ENCODE measurements at regions not wholly inside any gene's neighbourhood (a gene's known extent, or its start where the extent isn't known, plus 50 kb on each side); places are given as distances from the start of the nearest gene placed in this dataset.
"Not testable (repeated sequence)": the region's sequence is repeated elsewhere in the genome, so short reads cannot be mapped to it uniquely, and the experiment has no call there.

GRCh38 chr1:182301026-182301436 lies 90.6 kb downstream of the GLUL start:
- TF ChIP-seq CTCF (IDR thresholded peaks at IDR 0.05; ENCODE audit: insufficient read depth, low read length, poor library complexity, severe bottlenecking), result no peak
- H3K27me3 ChIP-seq (replicated peaks; ENCODE audit: control insufficient read depth, insufficient read depth, low read length), result no peaks in the 10 kb centered on the region; the same call in 1 of the 2 replicates
- no peaks in the 10 kb centered on the region for H3K36me3 ChIP-seq (ENCODE audit: control insufficient read depth, insufficient read depth, low read length)
- DNase-seq (ENCODE audit: extremely low read depth, insufficient read length), result no peak
- H3K4me3 ChIP-seq (replicated peaks; ENCODE audit: low read depth, low read length), result no peak overlapping the region

- TF ChIP-seq CTCF (IDR thresholded peaks at IDR 0.05; ENCODE audit: insufficient read depth, low read length, poor library complexity, severe bottlenecking), result no peak
- H3K27me3 ChIP-seq (replicated peaks; ENCODE audit: control insufficient read depth, insufficient read depth, low read length), result no peaks in the 10 kb centered on the region; the same call in 1 of the 2 replicates
- DNase-seq (ENCODE audit: extremely low read depth, insufficient read length), result no peak
- H3K36me3 ChIP-seq (ENCODE audit: control insufficient read depth, insufficient read depth, low read length), result no peaks in the 10 kb centered on the region
- no peak overlapping the region for H3K4me3 ChIP-seq (replicated peaks; ENCODE audit: low read depth, low read length)
These were observed 91.6 kb downstream of the GLUL start for GRCh38 chr1:182299728-182300616.

GRCh38 chr1:182299054-182299727 lies 92.4 kb downstream of the GLUL start:
- H3K36me3 ChIP-seq (ENCODE audit: control insufficient read depth, insufficient read depth, low read length); H3K4me3 ChIP-seq (replicated peaks; ENCODE audit: low read depth, low read length): not testable (repeated sequence)

GRCh38 chr1:182297335-182297734 lies 94.3 kb downstream of the GLUL start:
- TF ChIP-seq CTCF (IDR thresholded peaks at IDR 0.05; ENCODE audit: insufficient read depth, low read length, poor library complexity, severe bottlenecking), result no peak
- no peak overlapping the region for H3K4me3 ChIP-seq (replicated peaks; ENCODE audit: low read depth, low read length)
- DNase-seq (ENCODE audit: extremely low read depth, insufficient read length), result no peak
- H3K36me3 ChIP-seq (ENCODE audit: control insufficient read depth, insufficient read depth, low read length), result no peaks in the 10 kb centered on the region
- H3K27me3 ChIP-seq (replicated peaks; ENCODE audit: control insufficient read depth, insufficient read depth, low read length), result peaks cover 2% of the 10 kb centered on the region

More at GRCh38 chr1:182299054-182299727, 92.4 kb downstream of the GLUL start:
- DNase-seq (ENCODE audit: extremely low read depth, insufficient read length); H3K27me3 ChIP-seq (replicated peaks; ENCODE audit: control insufficient read depth, insufficient read depth, low read length): not testable (repeated sequence)

- no peak for DNase-seq (ENCODE audit: extremely low read depth, insufficient read length)
- H3K4me3 ChIP-seq (replicated peaks; ENCODE audit: low read depth, low read length), result no peak overlapping the region
- H3K36me3 ChIP-seq (ENCODE audit: control insufficient read depth, insufficient read depth, low read length), result no peaks in the 10 kb centered on the region
- H3K27me3 ChIP-seq (replicated peaks; ENCODE audit: control insufficient read depth, insufficient read depth, low read length), result peaks cover 2% of the 10 kb centered on the region
- no peak for TF ChIP-seq CTCF (IDR thresholded peaks at IDR 0.05; ENCODE audit: insufficient read depth, low read length, poor library complexity, severe bottlenecking)
These were observed 95.9 kb downstream of the GLUL start for GRCh38 chr1:182295697-182296096.

- DNase-seq (ENCODE audit: extremely low read depth, insufficient read length), result no peak
- Histone ChIP-seq H3K4me3 (replicated peaks; ENCODE audit: low read depth, low read length) (no peak overlapping the region), H3K36me3 (ENCODE audit: control insufficient read depth, insufficient read depth, low read length) (no peaks in the 10 kb centered on the region), H3K27me3 (replicated peaks; ENCODE audit: control insufficient read depth, insufficient read depth, low read length) (peaks cover 2% of the 10 kb centered on the region)
- TF ChIP-seq CTCF (IDR thresholded peaks at IDR 0.05; ENCODE audit: insufficient read depth, low read length, poor library complexity, severe bottlenecking), result no peak
These were observed 98.4 kb downstream of the GLUL start for GRCh38 chr1:182293119-182293589.
